PFSK-1 (cell line): ENCODE measurements at regions not wholly inside any gene's neighbourhood (a gene's known extent, or its start where the extent isn't known, plus 50 kb on each side); places are given as distances from the start of the nearest gene placed in this dataset.

Source experiments
- FOXP2 ChIP-seq: optimal IDR thresholded peaks from 2 replicates; pipeline ENCODE3; 2011; ENCODE audit warnings: borderline replicate concordance, control low read depth, inconsistent platforms; ENCODE audit not compliant: insufficient read depth; ENCODE audit errors: extremely low read length, extremely low read depth
- POLR2AphosphoS5 ChIP-seq: IDR thresholded peaks from 2 replicates; pipeline ENCODE4 v1.6.1; 2012; ENCODE audit warnings: low read depth, mild to moderate bottlenecking, control low read depth, low read length, moderate library complexity
- REST ChIP-seq, 2 experiments: IDR thresholded peaks; 2 replicates each; pipeline versions ENCODE4 v1.6.1 to v1.8.0; 2011 to 2012; ENCODE audit warnings: low read depth in 2 of 2, low read length in 2 of 2, control low read depth in 1 of 2, inconsistent platforms in 1 of 2, mild to moderate bottlenecking in 1 of 2, moderate library complexity in 1 of 2; ENCODE audit not compliant: insufficient read depth in 1 of 2
- SIN3A ChIP-seq: IDR thresholded peaks from 2 replicates; pipeline ENCODE4 v1.6.1; 2012; ENCODE audit warnings: mild to moderate bottlenecking, low read length, moderate library complexity, borderline replicate concordance; ENCODE audit not compliant: insufficient read depth
- TAF1 ChIP-seq: IDR thresholded peaks from 2 replicates; pipeline ENCODE4 v1.6.1; 2012; ENCODE audit warnings: low read length, control low read depth, borderline replicate concordance; ENCODE audit not compliant: insufficient read depth

- TF ChIP-seq TAF1, result no peak
- TF ChIP-seq FOXP2, result no peak
Measured at GRCh38 chr15:38857814-38858213, 293.2 kb upstream of the RASGRP1 start.

GRCh38 chr15:38859574-38859973 lies 295.0 kb upstream of the RASGRP1 start:
- TF ChIP-seq SIN3A, result no peak
- TF ChIP-seq REST (IDR thresholded peaks at IDR 0.05; ENCODE audit: insufficient read depth in 1 of 2, low read depth in 2 of 2, low read length in 2 of 2), result no peak
- TF ChIP-seq TAF1, result no peak
- no peak for TF ChIP-seq POLR2AphosphoS5
- TF ChIP-seq FOXP2, result no peak

- no peak for TF ChIP-seq FOXP2
- TF ChIP-seq SIN3A, result no peak
- no peak for TF ChIP-seq TAF1
- no peak for TF ChIP-seq POLR2AphosphoS5
- TF ChIP-seq REST (IDR thresholded peaks at IDR 0.05; ENCODE audit: insufficient read depth in 1 of 2, low read depth in 2 of 2, low read length in 2 of 2), result no peak
Measured at GRCh38 chr15:38860253-38860652, 295.6 kb upstream of the RASGRP1 start.

GRCh38 chr15:38860674-38861073 lies 296.1 kb upstream of the RASGRP1 start:
- no peak for TF ChIP-seq FOXP2
- no peak for TF ChIP-seq TAF1
- no peak for TF ChIP-seq SIN3A
- no peak for TF ChIP-seq POLR2AphosphoS5
- TF ChIP-seq REST (IDR thresholded peaks at IDR 0.05; ENCODE audit: insufficient read depth in 1 of 2, low read depth in 2 of 2, low read length in 2 of 2), result no peak

GRCh38 chr15:38861108-38861507 lies 296.5 kb upstream of the RASGRP1 start:
- no peak for TF ChIP-seq REST (IDR thresholded peaks at IDR 0.05; ENCODE audit: insufficient read depth in 1 of 2, low read depth in 2 of 2, low read length in 2 of 2)
- TF ChIP-seq SIN3A, result no peak
- no peak for TF ChIP-seq POLR2AphosphoS5
- no peak for TF ChIP-seq FOXP2
- TF ChIP-seq TAF1, result no peak
